ENCODE measurements at regions not wholly inside any gene's neighbourhood (a gene's known extent, or its start where the extent isn't known, plus 50 kb on each side); places are given as distances from the start of the nearest gene placed in this dataset.

- TF ChIP-seq ZNF134 (CRISPR knock-in tag; conservative IDR thresholded peaks at IDR 0.05), result no peak
Observed at GRCh38 chr10:129042776-129043595, 424.1 kb upstream of the MGMT start (continued).

GRCh38 chr10:129043691-129044090 is 423.4 kb upstream of the MGMT start:
- TF ChIP-seq ZNF398 (CRISPR knock-in tag; IDR thresholded peaks at IDR 0.05) (no peak), ZBTB34 (CRISPR knock-in tag; IDR thresholded peaks at IDR 0.05) (no peak), ZNF778 (CRISPR knock-in tag; IDR thresholded peaks at IDR 0.05) (no peak), ZNF584 (CRISPR knock-in tag; IDR thresholded peaks at IDR 0.05; ENCODE audit: low read depth) (no peak), RNF219 (CRISPR knock-in tag; IDR thresholded peaks at IDR 0.05) (no peak), UBTF (IDR thresholded peaks at IDR 0.05; ENCODE audit: borderline replicate concordance in 1 of 2, low read depth in 2 of 2, low read length in 2 of 2) (no peak), IRF2 (CRISPR knock-in tag; IDR thresholded peaks at IDR 0.05) (no peak), NFYB (IDR thresholded peaks at IDR 0.05; ENCODE audit: extremely low read depth, insufficient read length) (no peak), NCOA1 (IDR thresholded peaks at IDR 0.05; ENCODE audit: low read depth) (no peak), COPS2 (conservative IDR thresholded peaks at IDR 0.05) (no peak), LARP7 (IDR thresholded peaks at IDR 0.05) (no peak), GATA2 (CRISPR knock-in tag; IDR thresholded peaks at IDR 0.05) (no peak)
- no TSS peak for BruUV-seq (replicated peaks)
- Histone ChIP-seq H3K9ac (ENCODE audit: insufficient read depth in 1 of 2, low read depth in 2 of 2, low read length in 2 of 2) (no peak overlapping the region), H3K4me3 (no peak overlapping the region), H3K27ac (ENCODE audit: extremely low read depth, low read depth, low read length) (no peak overlapping the region), H3K36me3 (ENCODE audit: control insufficient read depth, insufficient read depth, low read length) (no peaks in the 10 kb centered on the region), H4K20me1 (replicated peaks; ENCODE audit: control insufficient read depth, insufficient read depth, low read length) (no peaks in the 10 kb centered on the region), H3K79me2 (ENCODE audit: control insufficient read depth, insufficient read depth, low read length) (no peaks in the 10 kb centered on the region), H2AFZ (ENCODE audit: low read depth, low read length) (no peak overlapping the region), H3K27me3 (ENCODE audit: control insufficient read depth in 2 of 2, insufficient read depth in 2 of 2, low read length in 2 of 2) (peaks cover 6 to 31% of the 10 kb centered on the region in 2 experiments; a peak in 4 of 5 replicates), H3K4me1 (replicated peaks in 1 of 2; ENCODE audit: control insufficient read depth in 2 of 2, insufficient read depth in 2 of 2, low read length in 2 of 2) (no peaks in the 10 kb centered on the region), H3K9me1 (ENCODE audit: control insufficient read depth, insufficient read depth, low read length) (no peaks in the 10 kb centered on the region), H3K9me3 (replicated peaks; ENCODE audit: control insufficient read depth, insufficient read depth, low read depth, low read length) (no peaks in the 10 kb centered on the region), H3K4me2 (ENCODE audit: insufficient read depth, low read length) (no peak overlapping the region)
- ChIA-PET POLR2A (interaction anchor here (0.6 kb wide), 1 partner anchor 116 kb away, joined by 3 read pairs; no protein-coding TSS in a partner anchor), CTCF (ENCODE audit: low intra/inter-chr PET ratio) (no interaction called here)
- in situ Hi-C loops (cut with MboI) (no loop called here), intact Hi-C loops (cut with micrococcal nuclease) (no loop called here)
- DNase-seq (ENCODE audit: extremely low read depth in 1 of 4, low spot score in 3 of 4) (no peak), FAIRE-seq (no peak), ATAC-seq (no peak)
- WGBS (ENCODE audit: insufficient coverage, low coverage, missing lambda C conversion rate), result 0% methylated on average over 3 of the region's 3 CpGs

Measured in K562 (cell line).